Stimulated activated CD4-positive, alpha-beta T cell treated with anti-CD3 and anti-CD28 coated beads, Interleukin-4, amount 100 ng/mL, for 48 hours (primary cell): ENCODE measurements at regions not wholly inside any gene's neighbourhood (a gene's known extent, or its start where the extent isn't known, plus 50 kb on each side); places are given as distances from the start of the nearest gene placed in this dataset.
"Not testable (repeated sequence)": the region's sequence is repeated elsewhere in the genome, so short reads cannot be mapped to it uniquely, and the experiment has no call there.

Source experiments
- DNase-seq, 2 donors: peaks; one replicate each; pipeline ENCODE4 v3.0.0-alpha.2; 2020; ENCODE audit warnings: low read depth in 2 of 2

- no peak for DNase-seq
Measured at GRCh38 chr6:166806217-166806838, 150.0 kb downstream of the RNASET2 start.

DNA sequence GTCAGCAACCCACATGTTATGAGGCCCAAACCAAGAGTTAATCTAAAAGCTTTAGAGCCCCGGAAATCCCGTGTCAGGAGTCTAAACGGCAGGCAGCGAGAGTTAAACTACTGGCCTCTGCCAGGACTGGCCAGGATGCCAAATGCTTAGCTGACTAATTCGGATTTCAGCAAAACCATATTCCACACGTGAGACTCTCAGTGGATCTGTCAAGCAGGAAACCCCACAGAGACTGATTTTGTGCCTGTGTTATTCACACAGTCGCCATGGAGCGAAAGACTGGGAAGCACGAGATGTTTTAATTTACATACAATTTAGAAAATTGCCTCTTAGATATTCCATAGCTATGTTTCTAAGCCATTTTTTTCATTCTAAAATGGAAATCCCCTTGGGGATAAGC lies 152.9 kb downstream of the RNASET2 start:
- no peak for DNase-seq

GRCh38 chr6:166802401-166802800 lies 153.9 kb downstream of the RNASET2 start:
- DNase-seq, result no peak

DNA sequence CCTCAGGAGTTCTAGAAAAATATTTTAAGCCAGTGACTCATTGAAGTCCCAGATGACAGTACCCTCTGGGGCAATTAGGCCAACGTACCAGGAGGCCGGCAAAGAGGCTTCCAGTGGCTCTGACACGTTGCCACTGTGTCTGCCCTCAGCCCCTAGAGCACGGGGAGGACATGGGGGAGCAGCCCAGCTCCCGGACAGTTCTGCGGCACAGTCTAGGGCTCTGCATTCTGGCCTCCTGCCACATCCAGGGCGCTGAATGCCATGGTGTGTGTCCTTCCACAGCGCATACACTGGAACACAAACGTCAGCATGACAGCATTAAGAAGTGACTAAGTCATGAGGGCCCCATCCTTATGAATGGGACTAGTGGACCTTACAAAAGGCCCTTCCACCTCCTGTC lies 156.2 kb downstream of the RNASET2 start:
- DNase-seq, result no peak

DNA sequence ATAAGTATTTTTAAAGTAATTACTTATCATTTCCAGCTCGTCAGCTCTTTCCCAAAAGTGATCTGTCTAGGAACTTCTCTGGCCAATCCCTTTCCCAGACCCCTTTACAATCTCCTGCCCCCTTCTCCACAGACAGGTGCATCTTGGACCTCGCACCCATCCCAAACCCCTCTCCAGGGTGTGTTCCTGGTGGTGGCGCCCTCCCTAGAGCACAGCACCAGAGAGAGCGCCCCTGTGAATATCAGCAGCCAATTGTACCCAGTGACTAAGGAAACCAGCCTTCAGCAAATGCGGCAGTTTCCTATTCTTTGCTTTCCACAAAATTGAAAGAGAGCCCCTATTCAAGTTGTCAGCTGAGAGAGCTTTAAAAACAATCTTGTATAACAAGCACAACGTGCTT lies 157.7 kb downstream of the RNASET2 start:
- DNase-seq, result no peak

DNA sequence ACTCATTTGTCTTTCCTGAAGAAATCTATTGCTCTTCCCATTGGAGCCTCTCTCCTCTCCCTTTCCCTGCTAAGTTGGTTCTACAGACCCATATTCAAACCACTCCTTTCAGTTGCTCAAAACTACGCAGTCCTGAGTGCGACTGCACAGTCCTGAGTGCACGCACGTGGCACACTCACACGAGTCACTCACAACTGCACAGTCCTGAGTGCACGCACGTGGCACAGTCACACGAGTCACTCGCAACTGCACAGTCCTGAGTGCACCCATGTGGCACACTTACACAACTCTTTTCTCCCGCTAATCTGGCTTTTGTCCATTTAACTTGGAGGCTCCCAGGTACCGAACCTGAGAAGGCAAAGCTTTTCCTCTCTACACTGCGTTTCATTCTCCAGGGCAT lies 159.7 kb downstream of the RNASET2 start:
- DNase-seq, result no peak

GRCh38 chr6:166795879-166796278 lies 160.5 kb downstream of the RNASET2 start:
- no peak for DNase-seq

- DNase-seq, result not testable (repeated sequence)
Measured at GRCh38 chr6:166790808-166791207, 163.8 kb upstream of the RPS6KA2 start.

- not testable (repeated sequence) for DNase-seq
Measured at GRCh38 chr6:166788846-166789529, 161.9 kb upstream of the RPS6KA2 start.

DNA sequence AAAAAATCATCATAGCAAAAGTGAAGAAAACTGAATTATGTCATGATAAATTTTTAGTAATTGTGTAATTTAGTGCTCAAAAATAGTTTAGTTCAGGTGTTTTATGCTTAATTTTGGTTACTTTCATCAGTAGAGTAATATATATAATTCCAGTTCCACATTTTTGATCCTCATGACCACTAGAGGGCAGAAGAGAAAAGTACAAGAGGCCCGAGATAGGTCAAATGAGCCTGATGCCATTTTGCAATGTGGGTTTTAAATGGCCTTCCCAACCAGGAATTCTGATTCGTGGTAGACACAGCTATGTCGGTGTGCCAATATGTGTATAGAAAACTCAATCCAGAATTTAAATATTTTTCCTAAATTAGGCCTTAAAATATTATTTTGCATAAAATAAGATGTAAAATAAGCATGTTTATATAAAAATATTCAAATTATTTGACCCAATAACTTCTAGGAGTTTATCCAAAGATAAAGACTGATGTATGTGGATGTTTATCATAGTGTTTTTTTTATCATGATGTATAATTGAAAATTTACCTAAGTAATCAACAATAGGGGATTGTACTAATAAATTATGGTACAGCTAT lies 159.7 kb upstream of the RPS6KA2 start:
- DNase-seq, result peak in 1 of 2 donors; percentile 7

GRCh38 chr6:166785131-166785530 lies 158.1 kb upstream of the RPS6KA2 start:
- DNase-seq, result no peak

GRCh38 chr6:166784691-166785090 lies 157.6 kb upstream of the RPS6KA2 start:
- DNase-seq, result no peak

- DNase-seq, result no peak
Measured at GRCh38 chr6:166782520-166782919, 155.5 kb upstream of the RPS6KA2 start.

GRCh38 chr6:166781331-166781730 lies 154.3 kb upstream of the RPS6KA2 start:
- no peak for DNase-seq

DNA sequence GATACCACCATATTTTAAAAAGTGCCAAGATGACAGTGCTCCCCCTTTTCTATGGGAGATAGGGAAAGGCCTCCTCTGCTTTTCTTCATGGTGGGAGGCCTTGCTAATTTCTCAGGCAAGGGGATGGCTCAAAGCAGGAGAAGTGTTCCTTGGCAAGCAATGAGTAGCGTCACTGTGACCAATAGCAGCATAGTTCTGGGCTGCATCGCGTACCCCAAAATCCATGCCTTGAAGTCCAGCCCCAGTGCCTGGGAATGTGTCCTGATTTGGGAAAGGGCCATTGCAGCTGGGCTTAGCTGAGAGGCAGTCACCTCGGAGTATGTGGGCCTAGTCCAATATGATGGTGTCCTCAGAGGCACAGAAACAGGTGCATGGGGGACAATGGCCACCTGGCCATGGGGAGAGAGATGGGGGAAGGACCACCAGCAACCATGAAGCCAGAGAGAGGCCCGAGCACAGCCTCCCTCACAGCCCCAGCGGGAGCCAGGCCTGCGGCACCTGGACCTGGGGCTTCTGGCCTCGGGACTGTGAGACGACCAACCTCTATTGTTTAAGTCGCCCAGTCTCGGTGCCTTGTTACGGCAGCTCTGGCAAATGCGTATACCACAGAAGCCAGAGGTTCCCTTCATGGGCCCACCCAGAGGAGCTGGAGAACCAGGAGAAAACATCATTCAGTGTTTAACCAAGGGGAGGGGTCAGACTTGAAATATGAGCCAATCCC lies 153.1 kb upstream of the RPS6KA2 start:
- DNase-seq, result no peak

GRCh38 chr6:166779381-166779780 lies 152.3 kb upstream of the RPS6KA2 start:
- DNase-seq, result no peak

GRCh38 chr6:166778776-166779175 lies 151.7 kb upstream of the RPS6KA2 start:
- no peak for DNase-seq

GRCh38 chr6:166778046-166778445 lies 151.0 kb upstream of the RPS6KA2 start:
- DNase-seq, result no peak

DNA sequence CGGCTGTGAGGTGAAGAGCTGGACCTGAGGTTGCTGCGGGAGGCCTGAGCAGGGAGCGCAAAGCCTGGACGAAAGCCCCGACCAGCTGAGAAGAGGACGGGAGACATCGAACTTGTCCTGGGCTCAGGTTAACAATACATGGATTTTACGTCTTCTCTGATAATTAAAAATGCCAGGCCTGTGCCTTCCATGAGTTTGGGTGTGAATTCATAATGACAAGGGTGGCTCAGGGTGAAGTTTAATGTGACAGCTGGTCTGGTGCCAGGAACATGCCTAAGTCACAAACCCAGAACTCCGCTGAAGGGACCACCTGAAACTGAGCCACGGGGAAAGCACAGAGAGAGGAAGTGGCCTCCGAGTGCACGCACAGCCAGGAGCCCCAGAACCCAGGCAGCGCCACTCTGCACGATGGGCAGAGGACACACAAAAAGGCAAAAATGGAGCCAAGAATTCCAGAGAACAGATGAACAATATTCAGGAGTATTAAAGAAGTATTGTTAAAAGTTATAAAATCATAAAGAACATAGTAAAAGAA lies 150.1 kb upstream of the RPS6KA2 start:
- no peak for DNase-seq

- no peak for DNase-seq
Measured at GRCh38 chr6:166776571-166776970, 149.5 kb upstream of the RPS6KA2 start.

DNA sequence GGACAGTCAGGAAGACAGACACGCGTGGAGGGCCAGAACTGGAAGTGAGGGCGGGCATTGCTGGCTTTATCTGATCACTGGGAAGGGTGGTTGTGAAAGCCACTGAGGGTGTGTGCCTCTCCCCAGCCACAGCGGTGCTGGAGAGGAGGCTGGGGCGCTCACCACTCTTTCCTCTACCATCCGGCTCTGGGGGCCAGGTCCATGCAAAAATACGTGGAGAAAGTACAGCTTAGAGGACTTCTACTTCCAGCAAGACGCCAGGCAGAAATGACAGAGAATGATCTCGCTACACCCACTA lies 148.8 kb upstream of the RPS6KA2 start:
- no peak for DNase-seq

GRCh38 chr6:166775180-166775922 lies 148.3 kb upstream of the RPS6KA2 start:
- DNase-seq, result peak; percentile 26 to 42
